Kidney (tissue), 13 donors: ENCODE measurements at regions not wholly inside any gene's neighbourhood (a gene's known extent, or its start where the extent isn't known, plus 50 kb on each side); places are given as distances from the start of the nearest gene placed in this dataset.

Experiments used
- DNase-seq, 5 donors: peaks; one replicate each; pipeline ENCODE4 v3.0.0-alpha.2; 2013 to 2020
- FAIRE-seq: peaks from 2 replicates; lab custom pipeline; 2012; peaks lifted over from hg19 to GRCh38; lab: Jason Lieb, UNC
- H3K27ac ChIP-seq, 2 donors: one replicate each; pipeline ENCODE4 v1.7.0; 2013; ENCODE audit warnings: low read depth in 2 of 2, low read length in 2 of 2, inconsistent platforms in 1 of 2
- H3K27me3 ChIP-seq: one replicate; pipeline ENCODE4 v1.7.1; 2013; ENCODE audit warnings: low read length, inconsistent platforms; ENCODE audit not compliant: control insufficient read depth, insufficient read depth
- H3K36me3 ChIP-seq, 3 donors: one replicate each; pipeline versions ENCODE4 v1.7.0 to v1.7.1; 2013; ENCODE audit warnings: low read length in 3 of 3, control low read depth in 1 of 3, inconsistent platforms in 1 of 3; ENCODE audit not compliant: insufficient read depth in 3 of 3, control insufficient read depth in 2 of 3
- H3K4me1 ChIP-seq, 3 donors: one replicate each; pipeline versions ENCODE4 v1.7.0 to v1.7.1; 2013; ENCODE audit warnings: low read length in 3 of 3, inconsistent platforms in 1 of 3, low read depth in 1 of 3; ENCODE audit not compliant: control insufficient read depth in 2 of 3, insufficient read depth in 2 of 3
- H3K4me3 ChIP-seq, 3 donors: one replicate each; pipeline versions ENCODE4 v1.7.0 to v1.8.1; 2013; ENCODE audit warnings: low read length in 3 of 3, control low read depth in 1 of 3, inconsistent platforms in 1 of 3
- H3K9ac ChIP-seq, 3 donors: one replicate each; pipeline versions ENCODE4 v1.7.0 to v1.7.1; 2013; ENCODE audit warnings: low read length in 3 of 3, control low read depth in 1 of 3, inconsistent platforms in 1 of 3
- H3K9me3 ChIP-seq, 3 donors: one replicate each; pipeline versions ENCODE4 v1.7.0 to v1.7.1; 2013; ENCODE audit warnings: low read length in 3 of 3, control low read depth in 1 of 3, inconsistent platforms in 1 of 3; ENCODE audit not compliant: control insufficient read depth in 2 of 3, insufficient read depth in 1 of 3
- intact Hi-C: fragments of 100-400 bp; cut with DNase I; formaldehyde crosslinking; loops from one replicate; pipeline ENCODE4 v1.11.1; 2022
- TF ChIP-seq, protein P1 (sequence below): IDR thresholded peaks from 3 replicates; pipeline ENCODE4 v1.5.1; 2012; ENCODE audit warnings: mild to moderate bottlenecking, moderate library complexity, borderline replicate concordance; ENCODE audit not compliant: insufficient read depth; ENCODE audit errors: extremely low read depth
- donor health status: control.
- donor health status: control.
- donor health status: control.
- donor health status: control.
- donor health status: control.
- donor health status: DM: yes; HTN: yes; CAD: no.
- donor health status: Normal renal cell carcinoma (clear cell type).

DNA sequence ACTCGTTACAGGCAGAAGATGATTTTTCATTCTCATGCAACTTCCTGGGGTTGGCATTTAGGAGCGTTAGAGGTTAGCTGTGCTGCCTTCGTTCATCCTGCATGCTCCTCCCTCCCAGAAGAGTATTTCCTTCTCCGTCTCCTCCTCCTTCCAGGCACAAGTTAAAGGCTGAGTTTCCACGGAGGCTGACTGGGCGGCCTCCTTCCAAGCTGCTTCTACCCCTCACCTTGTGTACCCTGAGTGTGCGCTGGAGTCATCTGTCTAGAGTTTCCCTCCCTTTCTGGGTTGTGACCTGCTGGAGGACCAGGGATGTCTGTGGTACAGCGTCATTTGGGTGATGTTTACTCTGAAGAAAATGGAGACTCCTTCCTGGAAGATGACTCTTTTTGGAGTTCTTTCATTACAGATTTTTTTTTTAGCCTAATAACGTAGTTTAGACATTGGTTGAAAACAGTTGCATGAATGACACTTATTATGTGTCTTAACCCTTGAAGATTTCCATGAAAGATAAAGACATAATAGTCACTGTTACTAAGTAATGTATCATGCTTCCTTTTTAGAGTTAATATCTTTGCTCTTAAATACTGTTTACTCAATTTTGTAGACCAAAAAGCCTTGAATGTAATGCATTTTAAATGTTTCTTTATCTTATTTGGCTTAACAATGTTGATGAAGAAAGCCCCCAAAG is 146.9 kb downstream of the TENT4A start:
- TF ChIP-seq, protein P1, sequence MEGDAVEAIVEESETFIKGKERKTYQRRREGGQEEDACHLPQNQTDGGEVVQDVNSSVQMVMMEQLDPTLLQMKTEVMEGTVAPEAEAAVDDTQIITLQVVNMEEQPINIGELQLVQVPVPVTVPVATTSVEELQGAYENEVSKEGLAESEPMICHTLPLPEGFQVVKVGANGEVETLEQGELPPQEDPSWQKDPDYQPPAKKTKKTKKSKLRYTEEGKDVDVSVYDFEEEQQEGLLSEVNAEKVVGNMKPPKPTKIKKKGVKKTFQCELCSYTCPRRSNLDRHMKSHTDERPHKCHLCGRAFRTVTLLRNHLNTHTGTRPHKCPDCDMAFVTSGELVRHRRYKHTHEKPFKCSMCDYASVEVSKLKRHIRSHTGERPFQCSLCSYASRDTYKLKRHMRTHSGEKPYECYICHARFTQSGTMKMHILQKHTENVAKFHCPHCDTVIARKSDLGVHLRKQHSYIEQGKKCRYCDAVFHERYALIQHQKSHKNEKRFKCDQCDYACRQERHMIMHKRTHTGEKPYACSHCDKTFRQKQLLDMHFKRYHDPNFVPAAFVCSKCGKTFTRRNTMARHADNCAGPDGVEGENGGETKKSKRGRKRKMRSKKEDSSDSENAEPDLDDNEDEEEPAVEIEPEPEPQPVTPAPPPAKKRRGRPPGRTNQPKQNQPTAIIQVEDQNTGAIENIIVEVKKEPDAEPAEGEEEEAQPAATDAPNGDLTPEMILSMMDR, result no peak
- FAIRE-seq (no peak), DNase-seq (no peak)
- Histone ChIP-seq H3K4me1 (peaks cover 0 to 2% (median 0%) of the 10 kb centered on the region in 3 donors), H3K9ac (no peak overlapping the region), H3K36me3 (no peaks in the 10 kb centered on the region), H3K9me3 (peaks cover 0 to 8% (median 0%) of the 10 kb centered on the region in 3 donors), H3K27me3 (no peaks in the 10 kb centered on the region), H3K27ac (no peak overlapping the region), H3K4me3 (no peak overlapping the region)
- intact Hi-C loops, result no loop called here

DNA sequence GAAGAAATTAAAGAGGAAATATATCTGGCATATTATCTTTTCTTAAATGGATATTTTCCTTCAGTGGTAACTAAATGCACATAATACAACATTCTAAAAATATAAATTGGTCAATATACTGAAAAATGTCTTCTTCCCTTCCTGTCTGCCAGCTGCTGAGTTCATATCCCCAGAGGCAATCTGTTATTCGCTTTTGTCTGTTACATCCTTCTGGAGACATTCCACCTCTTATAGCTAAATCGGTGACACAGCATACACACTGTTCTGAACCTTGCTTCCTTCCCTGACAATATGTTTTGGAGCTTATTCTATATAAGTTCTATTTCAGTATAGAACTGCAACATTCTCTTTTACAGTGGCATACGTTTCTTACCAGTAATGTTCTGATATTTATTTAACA is 147.8 kb downstream of the TENT4A start:
- H3K4me1 ChIP-seq, result peaks cover 0 to 2% (median 0%) of the 10 kb centered on the region in 3 donors
- no peak for FAIRE-seq

DNA sequence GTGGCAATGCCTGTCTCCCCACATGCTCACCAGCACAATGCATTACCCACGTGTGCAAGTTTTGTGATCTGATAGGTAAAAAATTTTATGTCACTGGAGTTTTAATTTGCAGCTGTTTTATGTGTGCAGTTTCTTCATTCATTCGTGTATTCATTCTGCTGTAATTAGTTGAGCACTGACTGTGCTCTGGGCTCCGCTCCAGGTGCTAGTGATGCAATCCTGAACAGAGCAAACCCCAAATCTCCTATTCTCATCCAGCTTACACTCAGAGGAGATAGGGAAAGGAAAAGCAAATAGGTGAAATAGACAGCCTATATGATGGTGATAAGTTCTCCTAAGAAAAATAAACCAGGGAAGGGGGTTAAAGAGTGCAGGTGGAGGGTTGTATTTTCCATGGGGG is 148.4 kb downstream of the TENT4A start:
- Histone ChIP-seq H3K4me3 (no peak overlapping the region), H3K27ac (no peak overlapping the region), H3K36me3 (no peaks in the 10 kb centered on the region), H3K9ac (no peak overlapping the region), H3K9me3 (peaks cover 0 to 8% (median 0%) of the 10 kb centered on the region in 3 donors), H3K4me1 (peaks cover 0 to 2% (median 0%) of the 10 kb centered on the region in 3 donors), H3K27me3 (no peaks in the 10 kb centered on the region)
- intact Hi-C loops, result no loop called here
- TF ChIP-seq, protein P1, result no peak
- no peak for FAIRE-seq
- DNase-seq, result no peak

More for the DNA sequence above, 147.8 kb downstream of the TENT4A start:
- H3K4me3 ChIP-seq, result no peak overlapping the region
- H3K9me3 ChIP-seq, result peaks cover 0 to 8% (median 0%) of the 10 kb centered on the region in 3 donors
- intact Hi-C loops, result no loop called here
- H3K9ac ChIP-seq, result no peak overlapping the region
- DNase-seq, result no peak
- H3K27ac ChIP-seq, result no peak overlapping the region
- H3K27me3 ChIP-seq, result no peaks in the 10 kb centered on the region
- TF ChIP-seq, protein P1, result no peak
- no peaks in the 10 kb centered on the region for H3K36me3 ChIP-seq
